HG03097 (cell line): ENCODE measurements at regions not wholly inside any gene's neighbourhood (a gene's known extent, or its start where the extent isn't known, plus 50 kb on each side); places are given as distances from the start of the nearest gene placed in this dataset.
"Not testable (repeated sequence)": the region's sequence is repeated elsewhere in the genome, so short reads cannot be mapped to it uniquely, and the experiment has no call there.

Experiments
- ATAC-seq: cut with Tn5 transposase; IDR thresholded peaks from one replicate; pipeline ENCODE4 v1.9.1; 2021; ENCODE audit not compliant: unreplicated experiment, low FRiP score

GRCh38 chr14:44721395-44721794 is 214.3 kb upstream of the FSCB start:
- not testable (repeated sequence) for ATAC-seq

- ATAC-seq, result no peak
Observed at GRCh38 chr14:44720707-44721106, 213.6 kb upstream of the FSCB start.

GRCh38 chr14:44712024-44712815 is 205.1 kb upstream of the FSCB start:
- no peak for ATAC-seq

- ATAC-seq, result no peak
Observed at GRCh38 chr14:44701563-44702263, 194.6 kb upstream of the FSCB start.

GRCh38 chr14:44700694-44701093 is 193.6 kb upstream of the FSCB start:
- ATAC-seq, result no peak

GRCh38 chr14:44700184-44700583 is 193.1 kb upstream of the FSCB start:
- ATAC-seq, result no peak

- ATAC-seq, result no peak
Observed at GRCh38 chr14:44699391-44699790, 192.3 kb upstream of the FSCB start.

- no peak for ATAC-seq
Observed at GRCh38 chr14:44669496-44669895, 162.4 kb upstream of the FSCB start.

- no peak for ATAC-seq
Observed at GRCh38 chr14:44663136-44663535, 156.1 kb upstream of the FSCB start.

- ATAC-seq, result no peak
Observed at GRCh38 chr14:44662250-44662891, 155.3 kb upstream of the FSCB start.

GRCh38 chr14:44658389-44658696 is 151.3 kb upstream of the FSCB start:
- no peak for ATAC-seq

GRCh38 chr14:44657696-44658388 is 150.8 kb upstream of the FSCB start:
- ATAC-seq, result no peak

GRCh38 chr14:44657203-44657602 is 150.1 kb upstream of the FSCB start:
- no peak for ATAC-seq

GRCh38 chr14:44654591-44654990 is 147.5 kb upstream of the FSCB start:
- no peak for ATAC-seq

- no peak for ATAC-seq
Observed at GRCh38 chr14:44653641-44654040, 146.6 kb upstream of the FSCB start.

- ATAC-seq, result no peak
Observed at GRCh38 chr14:44652640-44653039, 145.6 kb upstream of the FSCB start.

- no peak for ATAC-seq
Observed at GRCh38 chr14:44649061-44649460, 142.0 kb upstream of the FSCB start.

- ATAC-seq, result no peak
Observed at GRCh38 chr14:44640416-44640815, 133.3 kb upstream of the FSCB start.

GRCh38 chr14:44639781-44640385 is 132.8 kb upstream of the FSCB start:
- no peak for ATAC-seq

- no peak for ATAC-seq
Observed at GRCh38 chr14:44634692-44635091, 127.6 kb upstream of the FSCB start.

GRCh38 chr14:44626423-44626822 is 119.3 kb upstream of the FSCB start:
- no peak for ATAC-seq
